ENCODE measurements at regions not wholly inside any gene's neighbourhood (a gene's known extent, or its start where the extent isn't known, plus 50 kb on each side); places are given as distances from the start of the nearest gene placed in this dataset.

GRCh38 chr11:91707652-91708482 lies 516.8 kb upstream of the FAT3 start:
- Mint-ChIP-seq H3K27ac (ENCODE audit: unreplicated experiment) (no peak overlapping the region), H3K4me3 (ENCODE audit: unreplicated experiment) (no peak overlapping the region), H3K9me3 (ENCODE audit: unreplicated experiment) (no peaks in the 10 kb centered on the region), H3K36me3 (ENCODE audit: low read depth, unreplicated experiment) (no peaks in the 10 kb centered on the region), H3K27me3 (ENCODE audit: unreplicated experiment) (no peaks in the 10 kb centered on the region), H3K4me1 (ENCODE audit: unreplicated experiment) (no peaks in the 10 kb centered on the region)
- TF ChIP-seq CTCF (IDR thresholded peaks at IDR 0.05; ENCODE audit: unreplicated experiment): no peak
- DNase-seq (ENCODE audit: low spot score): no peak

- H3K9me3 Mint-ChIP-seq (ENCODE audit: unreplicated experiment): no peaks in the 10 kb centered on the region
- DNase-seq (ENCODE audit: low spot score): no peak
- H3K36me3 Mint-ChIP-seq (ENCODE audit: low read depth, unreplicated experiment): no peaks in the 10 kb centered on the region
- H3K4me1 Mint-ChIP-seq (ENCODE audit: unreplicated experiment): no peaks in the 10 kb centered on the region
- H3K4me3 Mint-ChIP-seq (ENCODE audit: unreplicated experiment): no peak overlapping the region
- H3K27me3 Mint-ChIP-seq (ENCODE audit: unreplicated experiment): no peaks in the 10 kb centered on the region
- no peak overlapping the region for H3K27ac Mint-ChIP-seq (ENCODE audit: unreplicated experiment)
- TF ChIP-seq CTCF (IDR thresholded peaks at IDR 0.05; ENCODE audit: unreplicated experiment): no peak
Measured at GRCh38 chr11:91703042-91703441, 521.6 kb upstream of the FAT3 start.

- no peak overlapping the region for H3K27ac Mint-ChIP-seq (ENCODE audit: unreplicated experiment)
- no peaks in the 10 kb centered on the region for H3K4me1 Mint-ChIP-seq (ENCODE audit: unreplicated experiment)
- no peaks in the 10 kb centered on the region for H3K27me3 Mint-ChIP-seq (ENCODE audit: unreplicated experiment)
- no peaks in the 10 kb centered on the region for H3K9me3 Mint-ChIP-seq (ENCODE audit: unreplicated experiment)
- no peaks in the 10 kb centered on the region for H3K36me3 Mint-ChIP-seq (ENCODE audit: low read depth, unreplicated experiment)
- no peak overlapping the region for H3K4me3 Mint-ChIP-seq (ENCODE audit: unreplicated experiment)
- TF ChIP-seq CTCF (IDR thresholded peaks at IDR 0.05; ENCODE audit: unreplicated experiment): no peak
- DNase-seq (ENCODE audit: low spot score): no peak
Measured at GRCh38 chr11:91700854-91701253, 523.8 kb upstream of the FAT3 start.

GRCh38 chr11:91698845-91699244 lies 525.8 kb upstream of the FAT3 start:
- Mint-ChIP-seq H3K4me1 (ENCODE audit: unreplicated experiment) (peaks cover 11% of the 10 kb centered on the region), H3K27ac (ENCODE audit: unreplicated experiment) (no peak overlapping the region), H3K4me3 (ENCODE audit: unreplicated experiment) (no peak overlapping the region), H3K36me3 (ENCODE audit: low read depth, unreplicated experiment) (no peaks in the 10 kb centered on the region), H3K27me3 (ENCODE audit: unreplicated experiment) (no peaks in the 10 kb centered on the region), H3K9me3 (ENCODE audit: unreplicated experiment) (no peaks in the 10 kb centered on the region)
- no peak for DNase-seq (ENCODE audit: low spot score)
- no peak for TF ChIP-seq CTCF (IDR thresholded peaks at IDR 0.05; ENCODE audit: unreplicated experiment)

- DNase-seq (ENCODE audit: low spot score): no peak
- Mint-ChIP-seq H3K9me3 (ENCODE audit: unreplicated experiment) (no peaks in the 10 kb centered on the region), H3K4me3 (ENCODE audit: unreplicated experiment) (no peak overlapping the region), H3K27ac (ENCODE audit: unreplicated experiment) (no peak overlapping the region), H3K36me3 (ENCODE audit: low read depth, unreplicated experiment) (no peaks in the 10 kb centered on the region), H3K4me1 (ENCODE audit: unreplicated experiment) (peaks cover 27% of the 10 kb centered on the region), H3K27me3 (ENCODE audit: unreplicated experiment) (no peaks in the 10 kb centered on the region)
- no peak for TF ChIP-seq CTCF (IDR thresholded peaks at IDR 0.05; ENCODE audit: unreplicated experiment)
Measured at GRCh38 chr11:91694331-91694730, 530.3 kb upstream of the FAT3 start.
